SK-N-SH (cell line): ENCODE measurements at regions not wholly inside any gene's neighbourhood (a gene's known extent, or its start where the extent isn't known, plus 50 kb on each side); places are given as distances from the start of the nearest gene placed in this dataset.

Source experiments
- CTCF ChIA-PET: fragments of 300-600, 350-600 bp; formaldehyde crosslinking; extraction: SDS; loops from one replicate; lab custom pipeline; 2021; lab: Yijun Ruan, JAX
- POLR2A ChIA-PET: fragments of 350-600 bp; sonication (Branson Sonifier 250); formaldehyde crosslinking; extraction: SDS; loops from one replicate; lab custom pipeline; 2020; ENCODE audit warnings: antibody characterized with exemption, inconsistent platforms; lab: Yijun Ruan, JAX
- DNase-seq: peaks from one replicate; pipeline ENCODE4 v3.0.0; 2012
- H2AFZ ChIP-seq: fragments of 200-600 bp; sonication (generic); 2 replicates; pipeline ENCODE4 v1.8.1; 2016; ENCODE audit warnings: antibody characterized with exemption, mild to moderate bottlenecking, low read depth
- H3F3A ChIP-seq: fragments of 200-600 bp; sonication (generic); replicated peaks from 2 replicates; pipeline ENCODE3; 2016; ENCODE audit warnings: antibody characterized with exemption, mild to moderate bottlenecking; ENCODE audit not compliant: insufficient read depth
- H3K27ac ChIP-seq, 2 experiments: fragments of 200-500 bp in 1 of 2; fragments of 200-600 bp in 1 of 2; sonication (Bioruptor generic) in 1 of 2; sonication (generic), shearing (Covaris generic) in 1 of 2; 2 replicates each; pipeline versions ENCODE4 v1.5.1 to v1.6.1; 2014 to 2016; ENCODE audit warnings: low read depth in 2 of 2, inconsistent platforms in 1 of 2, low read length in 1 of 2, mild to moderate bottlenecking in 1 of 2, mixed read lengths in 1 of 2
- H3K27me3 ChIP-seq: fragments of 200-600 bp; sonication (generic), shearing (Covaris generic); 2 replicates; pipeline ENCODE4 v1.6.1; 2016; ENCODE audit warnings: mixed run types; ENCODE audit not compliant: insufficient read depth
- H3K36me3 ChIP-seq, 2 experiments: fragments of 200-500 bp in 1 of 2; fragments of 200-600 bp in 1 of 2; sonication (Bioruptor generic) in 1 of 2; sonication (generic) in 1 of 2; replicated peaks in 1 of 2; 2 replicates each; pipeline versions ENCODE3 to v1.5.1; 2014 to 2016; ENCODE audit warnings: low read length in 1 of 2, mild to moderate bottlenecking in 1 of 2; ENCODE audit not compliant: insufficient read depth in 2 of 2, control insufficient read depth in 1 of 2
- H3K4me1 ChIP-seq, 2 experiments: fragments of 200-500 bp in 1 of 2; fragments of 200-600 bp in 1 of 2; sonication (Bioruptor generic) in 1 of 2; sonication (generic), shearing (Covaris generic) in 1 of 2; 2 replicates each; pipeline versions ENCODE4 v1.5.1 to v1.6.1; 2014 to 2016; ENCODE audit warnings: low read depth in 1 of 2, low read length in 1 of 2, mixed run types in 1 of 2; ENCODE audit not compliant: insufficient read depth in 2 of 2, control insufficient read depth in 1 of 2
- H3K4me2 ChIP-seq: fragments of 200-600 bp; sonication (generic), shearing (Covaris generic); 2 replicates; pipeline ENCODE4 v1.6.1; 2017; ENCODE audit warnings: mixed run types
- H3K4me3 ChIP-seq, 2 experiments: fragments of 200-500 bp in 1 of 2; fragments of 200-600 bp in 1 of 2; sonication (Bioruptor generic) in 1 of 2; sonication (generic), shearing (Covaris generic) in 1 of 2; 2 replicates each; pipeline versions ENCODE4 v1.5.1 to v1.8.1; 2014 to 2016; ENCODE audit warnings: low read depth in 2 of 2, inconsistent platforms in 1 of 2, low read length in 1 of 2, mild to moderate bottlenecking in 1 of 2, mixed read lengths in 1 of 2, moderate library complexity in 1 of 2
- H3K79me2 ChIP-seq: fragments of 200-600 bp; sonication (generic); 2 replicates; pipeline ENCODE4 v1.8.1; 2017; ENCODE audit warnings: mild to moderate bottlenecking; ENCODE audit not compliant: insufficient read depth
- H3K9ac ChIP-seq: fragments of 200-600 bp; sonication (generic); 2 replicates; pipeline ENCODE4 v1.6.1; 2017; ENCODE audit warnings: mixed run types
- H3K9me2 ChIP-seq: fragments of 200-600 bp; sonication (generic); 2 replicates; pipeline ENCODE4 v1.6.1; 2017; ENCODE audit warnings: mixed run types
- H3K9me3 ChIP-seq: fragments of 200-600 bp; sonication (generic); 2 replicates; pipeline ENCODE4 v1.6.1; 2017; ENCODE audit warnings: mixed run types, mild to moderate bottlenecking, moderate library complexity
- H4K20me1 ChIP-seq: fragments of 200-600 bp; sonication (generic); 2 replicates; pipeline ENCODE4 v1.6.1; 2017; ENCODE audit warnings: mild to moderate bottlenecking, mixed run types; ENCODE audit not compliant: insufficient read depth
- CHD2 ChIP-seq: fragments of 150-350 bp; IDR thresholded peaks from 2 replicates; pipeline ENCODE4 v1.6.1; 2018; ENCODE audit warnings: low read length; ENCODE audit not compliant: partially characterized antibody
- FOXM1 ChIP-seq: IDR thresholded peaks from 2 replicates; pipeline ENCODE4 v1.4.0; 2012; ENCODE audit warnings: low read depth, mild to moderate bottlenecking
- GABPA ChIP-seq: IDR thresholded peaks from 2 replicates; pipeline ENCODE4 v1.4.0; 2012; ENCODE audit warnings: low read depth, mild to moderate bottlenecking
- GATA2 ChIP-seq: sonication (generic); formaldehyde crosslinking; IDR thresholded peaks from 2 replicates; pipeline ENCODE4 v1.5.0; 2020; ENCODE audit warnings: mild to moderate bottlenecking, missing genetic modification reagents
- IRF3 ChIP-seq: fragments of 150-350 bp; IDR thresholded peaks from 2 replicates; pipeline ENCODE4 v1.6.1; 2016; ENCODE audit warnings: mild to moderate bottlenecking, low read depth, low read length
- JUND ChIP-seq: IDR thresholded peaks from 2 replicates; pipeline ENCODE4 v1.4.0; 2012
- MAX ChIP-seq: IDR thresholded peaks from 2 replicates; pipeline ENCODE4 v1.4.0; 2012; ENCODE audit warnings: low read depth
- POLR2AphosphoS5 ChIP-seq: IDR thresholded peaks from 2 replicates; pipeline ENCODE4 v1.6.1; 2012; ENCODE audit warnings: low read depth, low read length
- RCOR1 ChIP-seq: fragments of 150-350 bp; IDR thresholded peaks from 2 replicates; pipeline ENCODE4 v1.6.1; 2017; ENCODE audit warnings: antibody characterized with exemption, low read length
- RFX5 ChIP-seq: IDR thresholded peaks from 2 replicates; pipeline ENCODE4 v1.6.1; 2012; ENCODE audit warnings: mild to moderate bottlenecking, improper control_type of control experiment, low read length
- SMC3 ChIP-seq: IDR thresholded peaks from 2 replicates; pipeline ENCODE4 v1.6.1; 2012; ENCODE audit warnings: low read depth, low read length, improper control_type of control experiment
- ZBTB33 ChIP-seq: IDR thresholded peaks from 2 replicates; pipeline ENCODE4 v1.4.0; 2012; ENCODE audit warnings: low read depth, borderline replicate concordance
- WGBS: methylation state at CpG from one replicate; pipeline ENCODE4 v1.1.6; 2017; ENCODE audit warnings: low lambda C conversion rate; 5-methylcytosine and 5-hydroxymethylcytosine counted together
- TF ChIP-seq, protein P1 (sequence below): IDR thresholded peaks from 2 replicates; pipeline ENCODE4; 2012
- TF ChIP-seq, protein P2 (sequence below): fragments of 150-350 bp; IDR thresholded peaks from 2 replicates; pipeline ENCODE4 v1.6.1; 2017; ENCODE audit warnings: antibody characterized with exemption, low read length, low read depth, borderline replicate concordance

DNA sequence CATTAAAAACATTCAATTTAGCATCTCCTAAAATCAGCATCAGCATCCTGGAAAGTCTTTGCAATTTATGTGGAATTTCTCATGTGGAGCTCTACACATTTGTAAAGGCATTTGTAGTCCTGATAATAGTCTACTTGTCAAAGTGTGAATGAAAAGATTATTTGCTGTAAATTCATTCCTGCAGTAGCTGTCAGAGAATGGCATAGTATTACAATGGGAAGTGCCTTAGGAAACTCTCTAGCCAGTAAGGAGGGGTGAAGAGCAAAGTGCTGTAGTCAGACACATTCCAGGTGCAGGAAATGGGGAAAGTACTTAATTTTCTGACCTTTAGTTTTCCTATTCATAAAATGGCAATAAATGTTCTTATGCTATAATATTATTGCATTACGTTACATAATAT, 627.9 kb downstream of the KCTD16 start:
- no peak for DNase-seq
- Histone ChIP-seq H3K9me2 (no peaks in the 10 kb centered on the region), H3K4me3 (no peak overlapping the region), H3K9me3 (no peaks in the 10 kb centered on the region), H3K4me2 (no peak overlapping the region), H3K27me3 (no peaks in the 10 kb centered on the region), H3F3A (no peaks in the 10 kb centered on the region), H3K4me1 (no peaks in the 10 kb centered on the region), H3K9ac (no peak overlapping the region), H3K79me2 (no peaks in the 10 kb centered on the region), H3K36me3 (no peaks in the 10 kb centered on the region), H2AFZ (no peak overlapping the region), H4K20me1 (no peaks in the 10 kb centered on the region), H3K27ac (no peak overlapping the region)
- WGBS, result 18% methylated on average over 1 of the region's 1 CpG
- ChIA-PET CTCF (no interaction called here), POLR2A (no interaction called here)
- TF ChIP-seq RCOR1 (no peak), FOXM1 (no peak), MAX (no peak), SMC3 (no peak), JUND (no peak), GATA2 (CRISPR knock-in tag) (no peak), IRF3 (no peak), ZBTB33 (no peak), CHD2 (no peak), GABPA (no peak), RFX5 (no peak), POLR2AphosphoS5 (no peak)
- TF ChIP-seq, protein P1, sequence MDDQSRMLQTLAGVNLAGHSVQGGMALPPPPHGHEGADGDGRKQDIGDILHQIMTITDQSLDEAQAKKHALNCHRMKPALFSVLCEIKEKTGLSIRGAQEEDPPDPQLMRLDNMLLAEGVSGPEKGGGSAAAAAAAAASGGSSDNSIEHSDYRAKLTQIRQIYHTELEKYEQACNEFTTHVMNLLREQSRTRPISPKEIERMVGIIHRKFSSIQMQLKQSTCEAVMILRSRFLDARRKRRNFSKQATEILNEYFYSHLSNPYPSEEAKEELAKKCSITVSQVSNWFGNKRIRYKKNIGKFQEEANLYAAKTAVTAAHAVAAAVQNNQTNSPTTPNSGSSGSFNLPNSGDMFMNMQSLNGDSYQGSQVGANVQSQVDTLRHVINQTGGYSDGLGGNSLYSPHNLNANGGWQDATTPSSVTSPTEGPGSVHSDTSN, result no peak
- TF ChIP-seq, protein P2, sequence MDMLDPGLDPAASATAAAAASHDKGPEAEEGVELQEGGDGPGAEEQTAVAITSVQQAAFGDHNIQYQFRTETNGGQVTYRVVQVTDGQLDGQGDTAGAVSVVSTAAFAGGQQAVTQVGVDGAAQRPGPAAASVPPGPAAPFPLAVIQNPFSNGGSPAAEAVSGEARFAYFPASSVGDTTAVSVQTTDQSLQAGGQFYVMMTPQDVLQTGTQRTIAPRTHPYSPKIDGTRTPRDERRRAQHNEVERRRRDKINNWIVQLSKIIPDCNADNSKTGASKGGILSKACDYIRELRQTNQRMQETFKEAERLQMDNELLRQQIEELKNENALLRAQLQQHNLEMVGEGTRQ, result no peak
